NCI-H82 (cell line): ENCODE measurements at regions not wholly inside any gene's neighbourhood (a gene's known extent, or its start where the extent isn't known, plus 50 kb on each side); places are given as distances from the start of the nearest gene placed in this dataset.
A peak's percentile ranks its signal among the peaks of the same experiment; 100 is the strongest.
"Not testable (repeated sequence)": the region's sequence is repeated elsewhere in the genome, so short reads cannot be mapped to it uniquely, and the experiment has no call there.

ENCODE experiments used
- DNase-seq: peaks from one replicate; lab custom pipeline; 2025; lab: John Stamatoyannopoulos, UW

- DNase-seq = no peak
Observed at GRCh38 chr1:88296227-88296626, 387.8 kb upstream of the PKN2 start.

DNA sequence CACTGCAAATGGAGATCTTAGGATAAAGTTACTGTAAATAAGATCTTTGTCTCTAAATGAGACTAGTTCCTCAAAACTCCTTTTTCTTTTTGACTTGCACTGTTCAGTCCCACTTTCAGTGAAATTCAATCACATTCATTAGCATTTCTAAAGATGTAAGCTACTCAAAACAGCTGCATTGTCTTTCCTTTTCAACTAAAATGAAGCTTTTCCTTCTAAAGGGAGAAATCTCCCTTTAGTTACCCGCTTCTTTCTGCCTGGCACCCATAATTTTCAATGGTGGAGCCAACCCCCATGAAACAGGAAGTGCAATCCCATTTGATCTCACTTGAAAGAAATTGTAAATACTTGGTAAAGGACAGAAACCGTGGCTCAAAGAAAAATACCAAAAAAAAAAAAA is 387.4 kb upstream of the PKN2 start:
- no peak for DNase-seq

- no peak for DNase-seq
Observed at GRCh38 chr1:88298506-88298905, 385.6 kb upstream of the PKN2 start.

DNA sequence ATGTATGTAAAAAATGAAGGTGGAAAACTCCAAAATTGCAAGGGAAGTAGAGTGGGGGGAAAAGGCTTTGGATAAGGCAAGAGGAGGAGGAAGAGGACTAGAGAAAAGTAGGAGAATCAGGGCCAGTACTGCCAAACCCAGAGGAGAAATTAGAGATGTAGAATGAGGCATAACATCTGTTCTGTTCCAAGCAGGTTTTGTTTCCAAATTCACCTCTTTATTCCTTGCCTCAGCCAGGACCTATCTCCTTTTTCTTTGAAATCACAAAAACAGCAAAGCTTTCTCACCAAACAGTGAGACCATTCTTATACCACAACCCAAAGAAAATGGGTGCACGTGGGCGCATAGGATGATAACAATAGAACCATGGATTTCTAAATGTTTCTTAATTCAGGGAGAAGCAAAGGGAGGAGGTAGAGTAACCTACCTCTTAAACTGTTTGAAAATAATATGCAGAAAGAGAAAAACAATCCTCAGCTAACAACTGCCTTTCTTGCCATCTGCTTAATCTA is 383.3 kb upstream of the PKN2 start:
- no peak for DNase-seq

DNA sequence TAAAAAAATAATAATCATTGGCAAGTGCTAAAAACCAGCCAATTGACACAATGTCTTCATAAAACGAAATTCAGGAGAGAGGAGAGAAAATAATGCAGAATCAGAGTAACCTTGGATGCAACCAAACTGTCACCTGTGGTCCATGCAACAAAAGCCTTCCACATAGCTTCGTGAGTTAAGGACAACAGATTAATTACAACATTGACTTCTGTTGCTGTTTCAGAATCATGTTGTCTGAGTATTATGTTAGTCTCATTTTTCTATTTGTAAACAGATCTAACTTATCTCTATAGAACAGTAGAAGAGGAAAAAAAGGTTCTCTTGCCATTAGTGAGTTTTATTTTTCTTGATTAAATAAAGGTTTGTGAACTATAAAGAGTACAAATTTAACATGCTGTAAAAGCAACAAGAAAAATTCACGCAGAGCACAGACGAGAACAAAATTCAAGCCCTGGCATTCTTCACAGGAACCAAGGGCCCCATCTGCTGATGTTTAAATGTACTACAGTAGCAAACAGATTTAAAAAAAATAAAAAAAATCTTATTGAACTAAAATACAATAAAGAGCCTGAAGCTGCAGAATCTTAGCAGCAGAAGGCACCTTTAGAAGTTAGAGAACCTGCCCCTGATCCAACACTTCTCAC is 381.1 kb upstream of the PKN2 start:
- peak; percentile 46 for DNase-seq

DNA sequence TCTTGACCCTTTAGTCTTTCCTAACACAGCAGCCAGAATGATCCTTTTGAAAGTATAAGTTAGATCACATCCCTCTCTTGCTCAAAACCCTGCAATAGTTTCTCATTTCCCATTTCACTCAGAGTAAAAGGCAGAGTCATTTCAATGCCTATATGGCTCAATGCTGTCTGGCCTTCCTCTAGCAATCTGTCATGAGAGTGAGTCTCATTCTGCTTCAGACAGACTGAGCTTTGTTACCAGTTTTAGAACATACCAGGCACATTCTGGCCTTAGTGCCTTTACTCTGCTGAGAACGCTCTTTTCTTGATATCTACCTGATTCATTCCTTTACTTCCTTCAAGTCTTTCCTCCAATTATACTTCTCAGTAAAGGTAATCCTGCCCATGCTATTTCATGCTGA is 372.8 kb upstream of the PKN2 start:
- DNase-seq = no peak

DNA sequence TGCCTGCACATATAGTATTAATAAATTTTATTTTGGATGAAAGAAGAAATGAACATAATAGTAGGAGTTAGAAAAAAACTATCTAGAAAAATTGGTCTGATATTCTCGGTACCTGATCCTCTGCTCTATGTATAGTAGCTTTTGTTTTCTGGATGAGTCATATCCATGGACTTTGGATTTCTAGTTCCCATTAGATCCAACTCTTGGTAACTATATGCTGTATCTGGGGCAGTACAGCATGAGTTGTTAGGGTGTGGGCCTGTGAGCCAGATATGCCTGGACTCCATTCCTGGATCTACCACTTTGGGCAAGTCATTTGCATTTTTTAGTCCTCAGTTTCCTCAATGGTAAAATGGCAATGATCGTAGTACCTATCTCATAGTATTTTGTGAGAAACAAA is 372.2 kb upstream of the PKN2 start:
- DNase-seq = no peak

GRCh38 chr1:88317396-88317795 is 366.7 kb upstream of the PKN2 start:
- no peak for DNase-seq

DNA sequence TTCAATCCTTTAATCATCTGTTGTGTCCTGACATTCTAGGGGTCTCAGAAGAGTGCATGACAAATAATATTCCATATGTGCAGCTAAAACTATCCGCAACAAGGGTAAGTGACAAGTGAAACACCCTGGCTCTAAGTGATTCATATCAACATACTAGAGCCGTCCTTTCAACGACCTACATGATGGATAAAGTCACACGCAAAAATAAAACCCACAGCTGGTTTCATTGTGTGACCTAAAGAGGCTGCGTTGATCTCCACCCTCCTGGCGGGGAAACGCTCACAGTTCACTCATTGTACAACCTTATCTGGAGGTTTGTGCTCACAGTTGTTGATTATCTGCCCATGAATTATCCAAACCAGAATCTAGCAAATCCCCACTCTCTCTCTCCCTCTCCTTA is 365.3 kb upstream of the PKN2 start:
- no peak for DNase-seq

GRCh38 chr1:88320291-88320690 is 363.8 kb upstream of the PKN2 start:
- DNase-seq = no peak

- DNase-seq = no peak
Observed at GRCh38 chr1:88321706-88322105, 362.4 kb upstream of the PKN2 start.

DNA sequence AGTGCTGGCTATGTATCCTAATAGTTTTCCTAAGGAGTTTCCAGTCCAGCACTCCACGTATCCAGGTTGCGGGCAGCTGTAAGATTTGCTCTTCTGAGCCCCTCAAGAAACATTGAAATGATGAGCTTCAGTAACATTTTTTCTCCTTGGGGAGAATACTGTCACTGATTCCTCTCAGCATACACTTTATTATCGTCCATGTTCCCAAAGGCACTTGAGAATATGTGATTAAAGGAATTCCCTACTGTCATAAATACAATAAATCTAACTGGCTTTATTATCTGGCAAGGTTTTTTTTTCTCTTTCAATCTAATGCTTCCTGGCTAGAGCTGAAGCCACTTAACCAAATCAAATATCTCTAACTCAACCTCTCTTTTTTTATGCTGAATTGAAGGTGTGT is 359.2 kb upstream of the PKN2 start:
- DNase-seq = no peak

DNA sequence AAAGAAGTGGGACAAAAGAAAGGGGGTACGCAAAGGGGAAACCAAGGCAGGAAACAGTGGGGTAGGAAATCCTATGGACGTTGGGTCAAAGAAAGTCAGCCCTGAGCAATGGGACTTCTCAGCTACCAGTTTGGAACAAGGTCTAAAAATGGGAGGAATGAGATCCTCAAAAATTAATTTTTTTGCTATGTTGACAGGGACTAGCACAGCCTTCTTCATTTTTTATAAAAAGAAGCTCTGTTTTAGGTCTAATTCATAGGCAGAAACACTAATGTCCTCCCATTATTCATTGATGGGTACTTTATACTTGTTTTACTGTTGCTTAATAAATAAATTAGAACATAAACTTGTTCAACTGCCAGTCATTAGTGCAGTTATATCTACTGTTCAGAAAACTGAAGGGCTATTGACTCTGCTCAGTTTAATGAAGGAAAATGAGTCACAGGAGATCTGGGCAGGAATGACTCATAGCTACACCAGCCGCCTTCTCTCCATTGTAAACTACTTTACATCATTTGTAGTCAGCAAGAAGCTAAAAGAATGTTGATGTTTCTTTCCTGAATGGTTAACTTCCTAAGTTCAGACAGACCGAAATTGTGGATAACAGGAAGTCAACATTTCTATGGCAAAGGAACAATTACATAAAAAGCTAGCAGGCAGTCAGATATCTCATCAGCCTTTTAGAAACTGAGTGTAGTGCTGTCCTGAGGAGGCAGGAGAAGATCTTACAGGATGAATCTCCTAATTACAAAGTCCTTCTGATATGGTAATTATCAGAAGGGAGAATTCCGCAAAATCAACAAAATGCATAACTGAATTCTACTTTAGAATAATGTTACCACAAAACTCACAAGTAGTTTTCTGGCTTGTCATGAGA is 356.4 kb upstream of the PKN2 start:
- no peak for DNase-seq

- no peak for DNase-seq
Observed at GRCh38 chr1:88330201-88330600, 353.9 kb upstream of the PKN2 start.

DNA sequence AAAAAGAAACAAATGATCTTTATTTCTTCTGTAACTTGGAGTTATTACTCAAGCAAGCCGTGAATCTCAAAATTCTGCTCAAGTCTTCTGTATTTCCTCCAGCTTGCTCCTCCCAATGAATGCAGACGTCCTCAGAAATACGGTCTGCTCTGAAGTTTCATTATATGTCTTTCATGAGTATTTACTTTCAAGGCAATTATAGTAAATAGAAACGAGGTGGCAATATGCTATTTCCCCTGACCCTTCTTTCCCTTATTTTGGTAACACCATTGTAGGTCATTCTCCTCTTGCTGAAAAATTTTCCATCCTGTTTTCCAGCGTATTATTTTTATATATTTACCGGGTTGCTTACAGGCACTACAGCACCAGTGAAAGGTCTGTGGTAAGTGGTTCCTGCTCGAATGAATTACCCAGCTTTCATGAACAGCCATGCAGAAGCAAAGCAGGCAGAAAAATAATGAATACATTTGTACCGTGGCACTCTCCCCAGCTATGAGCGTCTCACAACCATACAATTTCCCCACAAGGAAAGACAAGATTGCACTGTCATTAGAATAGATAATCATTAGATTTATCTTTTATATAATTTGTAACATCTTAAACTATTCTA is 350.9 kb upstream of the PKN2 start:
- DNase-seq = no peak

DNA sequence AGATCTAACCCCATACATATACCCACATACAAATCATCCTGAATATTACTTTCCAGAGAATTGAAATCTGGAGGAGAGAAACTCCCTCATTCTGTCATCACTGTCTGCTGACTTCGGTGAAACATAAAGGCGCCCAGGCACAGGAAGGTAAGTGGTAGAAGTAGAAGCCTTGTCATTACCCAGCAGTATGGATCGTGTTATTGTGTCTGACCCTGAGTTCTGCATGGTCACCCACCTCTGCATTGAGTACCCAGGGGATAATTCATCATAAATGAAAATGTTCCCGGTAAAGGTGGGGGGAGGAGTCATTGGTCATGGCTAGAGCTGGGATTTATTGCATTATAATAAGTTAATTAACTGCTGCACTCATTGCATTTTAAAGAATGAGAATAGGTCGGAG is 342.6 kb upstream of the PKN2 start:
- DNase-seq = no peak

GRCh38 chr1:88342081-88342480 is 342.0 kb upstream of the PKN2 start:
- DNase-seq = not testable (repeated sequence)

- DNase-seq = peak; percentile 61
Observed at GRCh38 chr1:88350648-88351047, 333.4 kb upstream of the PKN2 start.

GRCh38 chr1:88351960-88352359 is 332.1 kb upstream of the PKN2 start:
- no peak for DNase-seq

DNA sequence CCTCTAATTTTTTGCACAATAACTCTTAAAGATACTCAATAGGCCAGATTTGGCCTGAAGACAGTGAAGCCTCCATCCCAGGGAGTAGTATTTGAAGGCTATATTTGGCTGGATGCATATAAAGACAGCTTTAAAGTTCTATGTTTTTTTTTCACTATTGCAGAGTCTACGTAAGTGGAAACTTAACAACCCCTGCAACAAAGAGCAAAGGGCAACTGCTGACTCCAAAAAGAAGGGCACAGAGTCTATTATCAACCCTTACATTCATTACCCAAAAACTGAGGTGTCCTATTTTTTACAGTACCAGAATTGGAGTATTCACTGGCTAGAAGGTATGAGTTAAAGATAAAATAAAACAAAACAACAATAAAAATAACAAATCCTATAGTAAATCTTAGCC is 329.8 kb upstream of the PKN2 start:
- DNase-seq = no peak

DNA sequence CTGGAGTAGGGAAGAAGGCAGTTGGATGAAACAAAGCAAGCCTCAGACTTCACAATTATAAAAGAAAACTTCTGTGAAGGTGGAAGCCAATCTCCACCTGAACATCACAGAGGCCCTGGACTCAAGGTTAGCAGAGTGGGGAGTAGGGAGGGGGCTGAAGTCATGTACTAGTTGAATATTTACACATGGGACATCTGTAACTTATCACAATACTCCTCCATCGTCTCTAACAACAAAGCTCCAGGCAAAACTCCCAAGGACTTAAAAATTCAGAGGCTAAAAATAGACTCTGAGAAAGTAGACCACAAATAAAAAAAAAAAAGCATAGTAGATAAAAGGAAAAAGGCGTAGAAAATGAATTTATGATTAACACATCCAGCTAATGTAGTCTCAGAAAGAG is 326.3 kb upstream of the PKN2 start:
- no peak for DNase-seq

DNA sequence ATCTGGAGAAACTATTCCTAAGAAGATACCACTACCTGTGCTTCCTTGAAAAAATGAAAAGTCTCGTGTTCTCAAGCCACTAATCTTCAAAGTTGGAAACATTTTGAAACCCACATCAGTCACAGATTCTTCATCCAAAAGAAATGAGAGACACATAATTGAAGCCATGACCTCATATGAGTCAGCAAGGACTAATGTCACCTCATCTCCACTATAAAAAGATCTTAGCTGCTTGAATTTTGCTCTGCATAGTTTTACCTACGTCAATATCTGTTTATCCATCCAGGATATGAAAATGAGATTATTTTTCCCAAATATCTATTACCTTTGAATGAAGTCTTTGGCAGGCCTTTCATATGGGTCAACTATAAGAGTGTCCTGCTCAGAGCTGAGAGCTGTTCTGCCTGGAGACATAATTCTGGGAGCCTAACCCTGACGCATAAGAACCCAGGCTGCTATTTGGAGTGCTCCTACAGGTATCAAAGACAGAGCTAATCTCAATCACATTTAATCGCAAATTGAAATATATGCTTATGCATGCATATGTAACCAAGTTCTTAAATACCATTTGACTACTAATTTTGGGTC is 312.5 kb upstream of the PKN2 start:
- DNase-seq = no peak

DNA sequence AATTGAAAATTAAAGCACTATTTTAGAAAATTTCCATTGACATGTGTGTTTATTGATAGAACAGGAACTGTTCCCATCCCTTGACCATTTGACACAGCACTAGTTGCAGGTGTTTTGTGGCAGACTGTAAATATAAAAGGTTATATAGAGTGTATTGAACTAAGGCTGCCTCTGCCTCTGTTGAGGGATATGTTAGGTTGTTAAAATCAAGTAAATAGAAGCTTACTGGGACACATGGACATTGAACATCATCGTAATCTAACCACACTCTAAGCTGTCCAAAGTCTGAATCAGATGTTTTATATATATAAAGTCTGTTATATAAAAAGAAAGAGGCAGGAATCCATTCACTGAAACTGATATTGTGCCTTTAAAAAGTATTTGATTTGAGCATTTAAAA is 308.1 kb upstream of the PKN2 start:
- no peak for DNase-seq
